ENCODE measurements at regions not wholly inside any gene's neighbourhood (a gene's known extent, or its start where the extent isn't known, plus 50 kb on each side); places are given as distances from the start of the nearest gene placed in this dataset.

GRCh38 chr4:103429283-103429682 lies 231.1 kb upstream of the CENPE start:
- Mint-ChIP-seq H3K4me1 (peaks cover 4% of the 10 kb centered on the region), H3K27me3 (ENCODE audit: low read depth) (no peaks in the 10 kb centered on the region), H3K4me3 (no peak overlapping the region), H3K9me3 (no peaks in the 10 kb centered on the region), H3K36me3 (ENCODE audit: low read depth) (peaks cover 2% of the 10 kb centered on the region), H3K27ac (ENCODE audit: unreplicated experiment) (no peak overlapping the region)
- TF ChIP-seq, protein P1, sequence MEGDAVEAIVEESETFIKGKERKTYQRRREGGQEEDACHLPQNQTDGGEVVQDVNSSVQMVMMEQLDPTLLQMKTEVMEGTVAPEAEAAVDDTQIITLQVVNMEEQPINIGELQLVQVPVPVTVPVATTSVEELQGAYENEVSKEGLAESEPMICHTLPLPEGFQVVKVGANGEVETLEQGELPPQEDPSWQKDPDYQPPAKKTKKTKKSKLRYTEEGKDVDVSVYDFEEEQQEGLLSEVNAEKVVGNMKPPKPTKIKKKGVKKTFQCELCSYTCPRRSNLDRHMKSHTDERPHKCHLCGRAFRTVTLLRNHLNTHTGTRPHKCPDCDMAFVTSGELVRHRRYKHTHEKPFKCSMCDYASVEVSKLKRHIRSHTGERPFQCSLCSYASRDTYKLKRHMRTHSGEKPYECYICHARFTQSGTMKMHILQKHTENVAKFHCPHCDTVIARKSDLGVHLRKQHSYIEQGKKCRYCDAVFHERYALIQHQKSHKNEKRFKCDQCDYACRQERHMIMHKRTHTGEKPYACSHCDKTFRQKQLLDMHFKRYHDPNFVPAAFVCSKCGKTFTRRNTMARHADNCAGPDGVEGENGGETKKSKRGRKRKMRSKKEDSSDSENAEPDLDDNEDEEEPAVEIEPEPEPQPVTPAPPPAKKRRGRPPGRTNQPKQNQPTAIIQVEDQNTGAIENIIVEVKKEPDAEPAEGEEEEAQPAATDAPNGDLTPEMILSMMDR (conservative IDR thresholded peaks at IDR 0.05) = peak; percentile 36
- DNase-seq (ENCODE audit: low read depth, low spot score) = no peak

GRCh38 chr4:103425406-103425805 lies 227.3 kb upstream of the CENPE start:
- H3K4me1 Mint-ChIP-seq = peaks cover 4% of the 10 kb centered on the region
- TF ChIP-seq, protein P1 (conservative IDR thresholded peaks at IDR 0.05) = no peak
- peaks cover 1% of the 10 kb centered on the region for H3K9me3 Mint-ChIP-seq
- H3K36me3 Mint-ChIP-seq (ENCODE audit: low read depth) = peaks cover 1% of the 10 kb centered on the region
- no peak overlapping the region for H3K27ac Mint-ChIP-seq (ENCODE audit: unreplicated experiment)
- no peak overlapping the region for H3K4me3 Mint-ChIP-seq
- DNase-seq (ENCODE audit: low read depth, low spot score) = no peak
- no peaks in the 10 kb centered on the region for H3K27me3 Mint-ChIP-seq (ENCODE audit: low read depth)

DNA sequence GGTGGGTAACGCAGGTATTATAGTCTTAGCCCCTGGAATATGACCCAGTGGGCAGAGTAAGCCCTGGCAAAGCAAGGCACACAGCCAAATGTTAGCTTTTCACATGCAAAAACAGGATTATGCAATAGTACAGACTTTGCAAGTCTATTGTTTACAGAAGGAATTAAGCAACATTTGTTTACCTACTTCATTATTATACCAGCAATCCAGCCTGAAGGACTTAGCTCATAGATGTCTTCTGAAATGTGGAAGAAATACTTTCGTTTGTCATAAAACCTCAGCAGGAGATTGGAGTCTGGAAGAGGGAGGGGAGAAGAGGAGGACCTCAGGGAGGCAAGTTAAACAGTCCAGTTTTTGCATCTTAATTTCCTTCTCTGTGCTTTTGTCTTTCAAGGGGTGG lies 226.7 kb upstream of the CENPE start:
- Mint-ChIP-seq H3K4me3 (no peak overlapping the region), H3K27ac (ENCODE audit: unreplicated experiment) (no peak overlapping the region), H3K27me3 (ENCODE audit: low read depth) (no peaks in the 10 kb centered on the region), H3K4me1 (peaks cover 4% of the 10 kb centered on the region), H3K9me3 (peaks cover 2% of the 10 kb centered on the region), H3K36me3 (ENCODE audit: low read depth) (peaks cover 2% of the 10 kb centered on the region)
- no peak for DNase-seq (ENCODE audit: low read depth, low spot score)
- TF ChIP-seq, protein P1 (conservative IDR thresholded peaks at IDR 0.05) = no peak

GRCh38 chr4:103423261-103423660 lies 225.1 kb upstream of the CENPE start:
- Mint-ChIP-seq H3K36me3 (ENCODE audit: low read depth) (peaks cover 7% of the 10 kb centered on the region), H3K27me3 (ENCODE audit: low read depth) (no peaks in the 10 kb centered on the region), H3K27ac (ENCODE audit: unreplicated experiment) (no peak overlapping the region), H3K4me1 (no peaks in the 10 kb centered on the region), H3K4me3 (no peak overlapping the region), H3K9me3 (peaks cover 4% of the 10 kb centered on the region)
- no peak for DNase-seq (ENCODE audit: low read depth, low spot score)
- TF ChIP-seq, protein P1 (conservative IDR thresholded peaks at IDR 0.05) = no peak

GRCh38 chr4:103422467-103423219 lies 224.5 kb upstream of the CENPE start:
- H3K4me1 Mint-ChIP-seq = no peaks in the 10 kb centered on the region
- H3K9me3 Mint-ChIP-seq = peaks cover 4% of the 10 kb centered on the region
- H3K36me3 Mint-ChIP-seq (ENCODE audit: low read depth) = peaks cover 8% of the 10 kb centered on the region
- TF ChIP-seq, protein P1 (conservative IDR thresholded peaks at IDR 0.05) = no peak
- no peak overlapping the region for H3K27ac Mint-ChIP-seq (ENCODE audit: unreplicated experiment)
- no peak overlapping the region for H3K4me3 Mint-ChIP-seq
- no peaks in the 10 kb centered on the region for H3K27me3 Mint-ChIP-seq (ENCODE audit: low read depth)
- DNase-seq (ENCODE audit: low read depth, low spot score) = no peak
